ENCODE measurements at regions not wholly inside any gene's neighbourhood (a gene's known extent, or its start where the extent isn't known, plus 50 kb on each side); places are given as distances from the start of the nearest gene placed in this dataset.

- Histone ChIP-seq H3K9me3 (replicated peaks; ENCODE audit: control insufficient read depth, insufficient read depth, low read depth, low read length) (no peaks in the 10 kb centered on the region), H3K4me2 (ENCODE audit: insufficient read depth, low read length) (no peak overlapping the region), H3K4me3 (no peak overlapping the region), H3K79me2 (ENCODE audit: control insufficient read depth, insufficient read depth, low read length) (no peaks in the 10 kb centered on the region), H4K20me1 (replicated peaks; ENCODE audit: control insufficient read depth, insufficient read depth, low read length) (no peaks in the 10 kb centered on the region), H2AFZ (ENCODE audit: low read depth, low read length) (no peak overlapping the region), H3K27ac (ENCODE audit: extremely low read depth, low read depth, low read length) (no peak overlapping the region), H3K9me1 (ENCODE audit: control insufficient read depth, insufficient read depth, low read length) (no peaks in the 10 kb centered on the region), H3K4me1 (replicated peaks in 1 of 2; ENCODE audit: control insufficient read depth in 2 of 2, insufficient read depth in 2 of 2, low read length in 2 of 2) (no peaks in the 10 kb centered on the region), H3K36me3 (ENCODE audit: control insufficient read depth, insufficient read depth, low read length) (no peaks in the 10 kb centered on the region), H3K27me3 (ENCODE audit: control insufficient read depth in 2 of 2, insufficient read depth in 2 of 2, low read length in 2 of 2) (no peaks in the 10 kb centered on the region), H3K9ac (ENCODE audit: insufficient read depth in 1 of 2, low read depth in 2 of 2, low read length in 2 of 2) (no peak overlapping the region)
- ChIA-PET POLR2A (no interaction called here), CTCF (ENCODE audit: low intra/inter-chr PET ratio) (no interaction called here)
- intact Hi-C loops (cut with micrococcal nuclease) (no loop called here), in situ Hi-C loops (cut with MboI) (no loop called here)
- no peak for FAIRE-seq
- ATAC-seq = no peak
- no TSS peak for BruUV-seq (replicated peaks)
- no peak for DNase-seq (ENCODE audit: extremely low read depth in 1 of 4, low spot score in 3 of 4)
- TF ChIP-seq CHD7 (IDR thresholded peaks at IDR 0.05; ENCODE audit: low read depth, low read length) = no peak
- TF ChIP-seq ZBTB17 (CRISPR knock-in tag; IDR thresholded peaks at IDR 0.05) = no peak
- no peak for TF ChIP-seq VEZF1 (CRISPR knock-in tag; IDR thresholded peaks at IDR 0.05)
- TF ChIP-seq ZNF277 (CRISPR knock-in tag; IDR thresholded peaks at IDR 0.05; ENCODE audit: borderline replicate concordance) = no peak
- WGBS (ENCODE audit: insufficient coverage, low coverage, missing lambda C conversion rate) = 0% methylated on average over 1 of the region's 1 CpG
These were observed 91.1 kb upstream of the EOMES start for GRCh38 chr3:27813255-27813654.

All from K562 (cell line).